MM.1S (cell line): ENCODE measurements at regions not wholly inside any gene's neighbourhood (a gene's known extent, or its start where the extent isn't known, plus 50 kb on each side); places are given as distances from the start of the nearest gene placed in this dataset.
"Not testable (repeated sequence)": the region's sequence is repeated elsewhere in the genome, so short reads cannot be mapped to it uniquely, and the experiment has no call there.

Experiments used
- DNase-seq: peaks from one replicate; pipeline ENCODE4 v3.0.0-alpha.2; 2015
- H2AFZ ChIP-seq: fragments of 300-600 bp; sonication (generic); 2 replicates; pipeline ENCODE4 v1.6.0; 2016; ENCODE audit warnings: antibody characterized with exemption, low read length
- H3F3A ChIP-seq: fragments of 300-600 bp; sonication (generic); 2 replicates; pipeline ENCODE4 v1.6.1; 2016; ENCODE audit warnings: mild to moderate bottlenecking, antibody characterized with exemption, low read length, moderate library complexity, mixed read lengths; ENCODE audit not compliant: insufficient read depth
- H3K27ac ChIP-seq: fragments of 300-600 bp; sonication (generic); 2 replicates; pipeline ENCODE4 v1.5.1; 2016; ENCODE audit warnings: mild to moderate bottlenecking, low read length
- H3K27me3 ChIP-seq: fragments of 300-600 bp; sonication (generic); replicated peaks from 2 replicates; pipeline ENCODE4 v1.6.0; 2016; ENCODE audit warnings: low read length; ENCODE audit not compliant: insufficient read depth
- H3K36me3 ChIP-seq: fragments of 300-600 bp; sonication (generic); replicated peaks from 2 replicates; pipeline ENCODE4 v1.6.1; 2016; ENCODE audit warnings: mild to moderate bottlenecking, low read length, mixed read lengths; ENCODE audit not compliant: insufficient read depth
- H3K4me1 ChIP-seq: fragments of 300-600 bp; sonication (generic); 2 replicates; pipeline ENCODE4 v1.6.1; 2016; ENCODE audit warnings: low read length, mixed read lengths
- H3K4me2 ChIP-seq: fragments of 300-600 bp; sonication (generic); 2 replicates; pipeline ENCODE4 v1.6.0; 2016; ENCODE audit warnings: low read depth, low read length
- H3K4me3 ChIP-seq: fragments of 300-600 bp; sonication (generic); 2 replicates; pipeline ENCODE4 v1.5.1; 2016; ENCODE audit warnings: low read length, mixed read lengths
- H3K79me2 ChIP-seq: fragments of 300-600 bp; sonication (generic); 2 replicates; pipeline ENCODE4 v1.6.1; 2016; ENCODE audit warnings: mixed run types, low read length, mixed read lengths
- H3K9ac ChIP-seq: fragments of 300-600 bp; sonication (generic); 2 replicates; pipeline ENCODE4 v1.6.1; 2016; ENCODE audit warnings: low read length, mixed read lengths
- H3K9me2 ChIP-seq: fragments of 300-600 bp; sonication (generic); replicated peaks from 2 replicates; pipeline ENCODE4 v1.6.1; 2016; ENCODE audit warnings: mild to moderate bottlenecking, low read length, mixed read lengths; ENCODE audit not compliant: insufficient read depth
- H3K9me3 ChIP-seq: fragments of 300-600 bp; sonication (generic); replicated peaks from 2 replicates; pipeline ENCODE4 v1.6.1; 2016; ENCODE audit warnings: mild to moderate bottlenecking, low read length, mixed read lengths; ENCODE audit not compliant: insufficient read depth
- H4K20me1 ChIP-seq: fragments of 300-600 bp; sonication (generic); 2 replicates; pipeline ENCODE4 v1.6.1; 2016; ENCODE audit warnings: mild to moderate bottlenecking, low read length, moderate library complexity, mixed read lengths; ENCODE audit not compliant: insufficient read depth
- EZH2 ChIP-seq: fragments of 300-600 bp; sonication (generic); optimal IDR thresholded peaks from 2 replicates; pipeline ENCODE3; 2017; ENCODE audit warnings: low read depth, mild to moderate bottlenecking, antibody characterized with exemption, low read length, mixed read lengths
- EZH2phosphoT487 ChIP-seq: fragments of 300-600 bp; sonication (generic); IDR thresholded peaks from 2 replicates; pipeline ENCODE4 v1.6.1; 2018; ENCODE audit warnings: antibody characterized with exemption, low read length
- TF ChIP-seq, protein P1 (sequence below): fragments of 300-600 bp; sonication (generic); IDR thresholded peaks from 2 replicates; pipeline ENCODE4 v1.5.1; 2016; ENCODE audit warnings: antibody characterized with exemption, low read length, mixed read lengths

DNA sequence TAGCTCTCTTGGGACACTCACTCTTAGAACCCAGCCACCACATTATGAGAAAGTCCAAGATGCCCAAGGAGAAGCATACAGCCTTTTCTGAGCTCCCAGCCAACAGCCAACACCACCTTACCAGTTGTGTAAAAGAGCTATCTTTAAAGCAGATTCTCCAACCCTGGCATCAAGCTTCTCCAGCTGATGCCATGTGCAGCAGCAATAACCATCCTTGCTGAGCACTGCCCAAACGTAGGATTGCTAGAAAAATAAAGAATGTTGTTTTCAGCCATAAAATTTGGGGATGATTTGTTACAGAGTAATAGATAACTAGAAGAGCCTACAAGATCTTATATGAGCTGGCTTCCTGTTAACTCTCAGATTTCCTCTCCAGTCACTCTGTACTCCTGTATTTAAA is 443.7 kb upstream of the DYNLRB2 start:
- Histone ChIP-seq H3F3A (no peaks in the 10 kb centered on the region; the same call in 1 of the 2 replicates), H3K27me3 (no peaks in the 10 kb centered on the region), H3K9me2 (no peaks in the 10 kb centered on the region), H3K9ac (no peak overlapping the region), H3K4me2 (no peak overlapping the region), H4K20me1 (no peaks in the 10 kb centered on the region), H3K79me2 (no peaks in the 10 kb centered on the region), H2AFZ (no peak overlapping the region), H3K36me3 (no peaks in the 10 kb centered on the region), H3K27ac (no peak overlapping the region), H3K9me3 (no peaks in the 10 kb centered on the region), H3K4me1 (peaks cover 17% of the 10 kb centered on the region), H3K4me3 (no peak overlapping the region)
- DNase-seq: no peak
- TF ChIP-seq, protein P1, sequence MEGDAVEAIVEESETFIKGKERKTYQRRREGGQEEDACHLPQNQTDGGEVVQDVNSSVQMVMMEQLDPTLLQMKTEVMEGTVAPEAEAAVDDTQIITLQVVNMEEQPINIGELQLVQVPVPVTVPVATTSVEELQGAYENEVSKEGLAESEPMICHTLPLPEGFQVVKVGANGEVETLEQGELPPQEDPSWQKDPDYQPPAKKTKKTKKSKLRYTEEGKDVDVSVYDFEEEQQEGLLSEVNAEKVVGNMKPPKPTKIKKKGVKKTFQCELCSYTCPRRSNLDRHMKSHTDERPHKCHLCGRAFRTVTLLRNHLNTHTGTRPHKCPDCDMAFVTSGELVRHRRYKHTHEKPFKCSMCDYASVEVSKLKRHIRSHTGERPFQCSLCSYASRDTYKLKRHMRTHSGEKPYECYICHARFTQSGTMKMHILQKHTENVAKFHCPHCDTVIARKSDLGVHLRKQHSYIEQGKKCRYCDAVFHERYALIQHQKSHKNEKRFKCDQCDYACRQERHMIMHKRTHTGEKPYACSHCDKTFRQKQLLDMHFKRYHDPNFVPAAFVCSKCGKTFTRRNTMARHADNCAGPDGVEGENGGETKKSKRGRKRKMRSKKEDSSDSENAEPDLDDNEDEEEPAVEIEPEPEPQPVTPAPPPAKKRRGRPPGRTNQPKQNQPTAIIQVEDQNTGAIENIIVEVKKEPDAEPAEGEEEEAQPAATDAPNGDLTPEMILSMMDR: no peak
- no peak for TF ChIP-seq EZH2phosphoT487
- TF ChIP-seq EZH2: no peak

DNA sequence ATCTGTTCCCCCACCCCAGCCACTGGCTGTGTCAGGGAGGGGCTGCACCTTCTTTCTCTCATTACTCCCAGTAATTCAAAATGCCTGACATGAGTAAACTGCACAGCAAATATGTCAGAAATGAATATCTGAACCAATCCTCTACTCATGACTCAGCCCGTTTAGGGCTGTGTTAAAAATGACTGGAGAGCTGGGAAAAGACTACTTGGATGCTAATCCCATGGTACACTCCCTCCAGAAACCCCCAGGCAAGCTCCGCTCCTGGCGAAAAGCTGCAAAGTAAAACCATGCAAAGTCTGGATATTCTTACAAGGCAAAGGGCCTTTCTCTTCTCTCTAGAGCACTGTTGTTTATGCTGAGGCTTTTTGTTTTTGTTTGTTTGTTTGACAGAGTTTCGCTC is 448.1 kb upstream of the DYNLRB2 start:
- no peaks in the 10 kb centered on the region for H3K9me2 ChIP-seq
- H3K27me3 ChIP-seq: no peaks in the 10 kb centered on the region
- no peak overlapping the region for H3K9ac ChIP-seq
- H4K20me1 ChIP-seq: no peaks in the 10 kb centered on the region
- DNase-seq: no peak
- no peaks in the 10 kb centered on the region for H3K9me3 ChIP-seq
- no peak overlapping the region for H3K4me3 ChIP-seq
- no peaks in the 10 kb centered on the region for H3K4me1 ChIP-seq
- TF ChIP-seq EZH2 (no peak), EZH2phosphoT487 (no peak)
- TF ChIP-seq, protein P1: no peak
- no peak overlapping the region for H2AFZ ChIP-seq
- no peaks in the 10 kb centered on the region for H3K36me3 ChIP-seq
- no peaks in the 10 kb centered on the region for H3K79me2 ChIP-seq
- no peak overlapping the region for H3K27ac ChIP-seq
- H3K4me2 ChIP-seq: no peak overlapping the region
- no peaks in the 10 kb centered on the region for H3F3A ChIP-seq

DNA sequence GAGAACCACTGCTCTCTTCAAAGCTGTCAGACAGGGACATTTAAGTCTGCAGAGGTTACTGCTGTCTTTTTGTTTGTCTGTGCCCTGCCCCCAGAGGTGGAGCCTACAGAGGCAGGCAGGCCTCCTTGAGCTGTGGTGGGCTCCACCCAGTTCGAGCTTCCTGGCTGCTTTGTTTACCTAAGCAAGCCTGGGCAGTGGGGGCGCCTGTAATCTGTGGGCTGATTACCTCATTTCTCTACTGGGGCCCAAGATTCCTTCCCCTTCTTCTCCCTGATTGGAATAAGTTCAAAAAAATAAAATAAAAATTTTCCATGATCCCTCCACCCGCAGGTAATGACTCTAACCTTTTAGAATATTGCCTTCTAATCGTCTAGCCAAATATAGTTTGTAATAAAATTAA is 449.3 kb upstream of the DYNLRB2 start:
- not testable (repeated sequence) for DNase-seq, H3K9ac ChIP-seq, H3K79me2 ChIP-seq, H3K36me3 ChIP-seq, H3K9me2 ChIP-seq, H3K27ac ChIP-seq, H3K4me1 ChIP-seq, H3K9me3 ChIP-seq, H2AFZ ChIP-seq, H3F3A ChIP-seq, H3K27me3 ChIP-seq, H4K20me1 ChIP-seq, H3K4me2 ChIP-seq, H3K4me3 ChIP-seq

DNA sequence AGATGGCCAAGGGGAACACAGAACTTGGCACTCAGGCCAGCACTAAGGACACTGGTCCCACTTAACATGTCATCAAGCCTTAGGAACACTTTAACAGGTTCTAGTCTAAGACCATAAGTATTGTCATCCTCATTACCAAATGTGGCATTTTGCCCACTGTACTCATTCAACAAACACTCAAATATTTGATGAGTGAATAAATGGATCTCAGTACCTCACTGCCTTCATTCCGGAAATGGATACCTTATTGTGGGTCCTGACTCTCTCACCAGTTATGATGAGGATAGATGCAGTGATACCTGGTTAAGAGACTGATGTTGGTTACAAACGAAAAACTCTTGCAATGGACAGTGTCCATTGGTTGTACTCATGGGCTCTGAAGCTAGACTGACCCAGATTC is 455.2 kb upstream of the DYNLRB2 start:
- H3K4me2 ChIP-seq: no peak overlapping the region
- no peak overlapping the region for H2AFZ ChIP-seq
- no peaks in the 10 kb centered on the region for H3K36me3 ChIP-seq
- no peaks in the 10 kb centered on the region for H3K9me3 ChIP-seq
- no peaks in the 10 kb centered on the region for H3K27me3 ChIP-seq
- DNase-seq: no peak
- H4K20me1 ChIP-seq: no peaks in the 10 kb centered on the region
- no peaks in the 10 kb centered on the region for H3F3A ChIP-seq
- no peaks in the 10 kb centered on the region for H3K4me1 ChIP-seq
- no peaks in the 10 kb centered on the region for H3K9me2 ChIP-seq
- no peaks in the 10 kb centered on the region for H3K79me2 ChIP-seq
- no peak overlapping the region for H3K27ac ChIP-seq
- TF ChIP-seq, protein P1: no peak
- no peak for TF ChIP-seq EZH2phosphoT487
- no peak overlapping the region for H3K4me3 ChIP-seq
- no peak overlapping the region for H3K9ac ChIP-seq
